ENCODE measurements at regions not wholly inside any gene's neighbourhood (a gene's known extent, or its start where the extent isn't known, plus 50 kb on each side); places are given as distances from the start of the nearest gene placed in this dataset.
A peak's percentile ranks its signal among the peaks of the same experiment; 100 is the strongest.

DNA sequence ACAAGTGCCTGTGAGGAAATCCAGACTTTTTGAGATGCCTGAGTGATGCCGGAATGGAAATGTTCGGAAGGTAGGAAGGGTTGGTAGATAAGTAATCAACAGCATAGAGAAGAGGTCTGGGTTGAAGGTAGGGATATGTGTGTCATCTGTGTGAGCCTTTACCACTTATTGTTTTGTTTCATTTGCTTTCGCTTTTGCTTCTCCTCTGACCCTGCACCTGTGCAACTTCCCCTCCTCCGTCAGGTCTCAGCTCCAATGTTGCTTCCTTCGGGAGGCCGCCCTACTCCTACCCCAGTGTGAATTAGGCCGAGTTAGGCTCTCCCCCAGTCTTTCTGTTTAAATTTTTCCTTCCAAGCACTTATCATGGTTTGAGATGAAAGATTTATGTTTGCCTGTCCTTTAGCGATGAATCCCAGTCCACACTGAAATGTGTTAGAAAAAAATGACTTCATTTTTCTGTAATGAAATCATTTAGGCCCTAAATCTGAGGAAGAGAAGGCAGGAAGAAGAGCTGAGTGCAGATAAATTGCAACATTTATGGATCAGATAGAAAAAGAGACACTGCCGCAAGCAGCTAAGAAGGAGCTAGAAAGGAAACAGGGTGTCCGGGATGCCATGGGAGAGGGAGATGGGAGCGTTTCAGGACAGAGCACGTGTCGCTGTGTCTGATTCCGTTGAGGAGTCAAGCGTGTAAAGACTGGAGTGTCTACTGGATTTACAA is 139.6 kb upstream of the PELI1 start:
- no peak for DNase-seq (ENCODE audit: low read depth in 2 of 2)

DNA sequence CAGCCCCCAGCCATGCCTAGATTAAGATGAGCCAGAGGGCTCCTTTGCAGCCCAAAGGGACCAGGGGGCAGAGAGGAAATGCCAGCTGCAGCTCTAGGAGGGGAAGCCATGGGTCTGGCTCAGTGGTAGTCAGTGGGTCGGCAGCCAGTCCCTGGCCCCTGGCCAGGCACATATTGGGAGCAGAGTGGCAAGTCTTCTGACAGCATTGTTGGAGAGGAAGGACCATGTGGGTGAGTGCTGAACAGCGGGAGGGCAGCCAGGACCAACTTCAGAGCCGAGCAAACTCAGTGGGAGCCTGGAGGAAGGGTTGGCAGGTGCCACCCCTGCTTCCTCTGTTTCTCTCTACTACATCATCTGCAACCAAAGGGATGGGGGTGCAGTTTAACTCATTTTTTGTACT is 140.5 kb upstream of the PELI1 start:
- no peak for DNase-seq (ENCODE audit: low read depth in 2 of 2)

DNA sequence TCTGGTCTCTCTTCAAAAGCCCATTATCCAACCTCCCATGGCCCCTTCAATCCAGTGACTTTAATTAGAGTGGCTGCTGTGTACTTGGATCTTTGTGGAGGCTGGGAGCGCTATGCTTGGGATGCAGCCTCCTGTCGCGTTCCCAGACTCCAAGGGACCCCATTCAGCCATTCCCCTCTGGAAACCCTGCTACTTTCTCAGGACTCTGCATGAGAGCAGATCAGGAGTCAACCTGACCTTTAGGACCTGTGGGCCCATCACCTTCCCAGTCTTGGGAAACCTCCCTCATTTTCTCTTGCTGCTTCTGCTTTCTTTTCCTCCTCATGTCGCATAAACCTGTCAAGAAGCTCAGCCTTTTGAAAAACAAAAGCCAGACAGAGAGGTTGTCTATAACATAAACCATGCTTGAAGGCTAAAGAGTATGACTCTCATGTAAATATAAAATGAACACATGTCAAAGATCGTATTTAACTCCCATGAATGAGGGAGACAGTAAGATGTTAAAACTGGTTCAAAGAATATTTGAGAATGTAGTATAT is 143.1 kb upstream of the PELI1 start:
- DNase-seq (ENCODE audit: low read depth in 2 of 2), result no peak

DNA sequence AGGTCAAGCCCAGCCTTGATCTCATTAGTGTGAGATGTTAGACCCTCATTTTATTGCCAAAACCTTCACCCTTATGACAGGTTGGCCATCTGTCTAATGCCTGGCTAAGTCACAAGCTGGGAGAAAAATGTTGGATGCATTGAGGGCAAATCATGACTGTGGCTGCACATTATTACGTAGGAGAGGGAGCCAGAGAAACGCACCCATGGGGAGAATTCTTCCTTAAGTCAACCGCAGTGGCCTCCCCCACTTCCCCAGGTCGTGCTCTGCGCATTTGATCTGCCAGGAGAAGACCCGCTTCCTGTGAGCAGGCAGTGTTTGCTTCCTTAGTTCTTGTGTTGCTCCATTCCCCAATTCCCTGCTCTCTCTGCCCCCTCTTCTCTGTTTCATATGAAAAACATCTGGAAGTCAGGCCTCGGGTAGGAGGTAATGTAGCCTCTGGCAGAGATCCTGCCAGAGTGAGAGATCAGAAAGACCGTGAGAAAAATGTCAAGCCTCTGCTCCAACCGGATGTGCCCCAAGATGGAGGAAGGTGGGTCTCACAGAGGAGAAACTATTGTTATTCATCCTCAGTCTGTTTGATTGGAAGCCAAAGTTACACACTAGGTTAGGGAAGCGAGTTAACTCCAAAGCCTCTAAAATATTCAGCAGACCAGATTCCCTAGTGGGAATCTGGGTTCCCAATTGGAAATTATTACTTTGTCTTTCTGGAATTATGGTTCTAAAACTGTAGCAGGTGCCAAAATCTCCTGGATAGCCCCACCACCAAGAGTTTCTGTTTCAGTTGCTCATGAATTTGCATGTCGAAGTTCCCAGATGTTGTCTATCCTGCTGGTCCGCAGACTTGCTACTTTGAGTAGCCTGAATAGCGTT is 144.3 kb upstream of the PELI1 start:
- no peak for DNase-seq (ENCODE audit: low read depth in 2 of 2)

DNA sequence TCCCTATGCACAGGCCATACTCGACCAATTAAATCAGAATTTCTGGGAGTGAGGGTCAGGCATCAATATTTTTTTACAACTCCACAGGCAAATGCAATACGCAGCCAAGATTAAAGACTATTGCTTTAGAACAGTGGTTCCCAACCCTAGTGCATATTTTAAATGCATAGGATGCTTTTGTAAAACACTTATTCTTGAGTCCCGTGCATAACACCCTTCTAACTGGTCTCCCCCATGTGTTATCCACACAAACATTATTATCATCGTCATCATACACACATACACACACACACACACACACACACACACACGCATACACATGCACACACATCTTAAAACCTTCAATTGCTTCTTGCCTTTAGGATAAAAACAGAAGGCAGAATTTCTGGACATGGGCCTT is 145.0 kb upstream of the PELI1 start:
- no peak for DNase-seq (ENCODE audit: low read depth in 2 of 2)

DNA sequence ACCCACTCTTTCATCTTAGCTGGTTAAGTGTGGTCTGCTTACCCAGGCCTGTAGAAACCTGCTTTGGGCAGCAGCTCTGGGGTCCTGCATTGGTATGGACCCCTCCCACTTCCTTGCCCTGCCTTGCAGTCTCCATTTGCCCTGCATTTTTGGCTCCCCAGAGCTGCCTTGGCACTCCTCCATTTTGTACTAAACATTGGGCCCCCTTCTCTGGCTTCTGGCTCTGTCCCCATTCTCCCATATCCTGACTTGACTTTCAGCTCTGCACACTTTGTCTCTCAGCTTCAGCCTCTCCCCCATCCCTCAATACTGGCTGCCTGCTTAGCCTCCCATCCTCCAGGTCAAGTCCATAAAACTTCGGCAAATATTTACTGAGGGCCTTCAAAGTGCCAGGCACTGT is 145.5 kb upstream of the PELI1 start:
- no peak for DNase-seq (ENCODE audit: low read depth in 2 of 2)

DNA sequence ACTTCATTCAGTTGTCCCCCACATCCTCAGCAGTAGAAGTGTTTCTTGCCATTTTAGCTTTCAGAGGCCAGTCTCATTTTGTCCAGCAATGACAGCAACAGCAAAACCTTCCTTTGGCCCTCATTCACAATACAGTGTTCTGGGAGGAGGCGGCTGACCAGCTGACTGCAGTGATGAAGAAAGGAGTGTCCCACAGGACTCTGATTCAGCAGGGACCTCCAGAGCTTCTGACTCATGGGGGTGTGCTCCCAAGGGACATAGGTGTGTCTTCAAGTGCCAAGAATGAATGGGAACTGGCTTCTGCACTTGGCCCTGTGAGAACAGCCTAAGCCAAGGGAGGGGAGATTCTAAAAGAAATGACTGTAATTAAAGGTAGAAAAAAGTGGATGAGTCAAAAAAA is 147.0 kb upstream of the PELI1 start:
- no peak for DNase-seq (ENCODE audit: low read depth in 2 of 2)

DNA sequence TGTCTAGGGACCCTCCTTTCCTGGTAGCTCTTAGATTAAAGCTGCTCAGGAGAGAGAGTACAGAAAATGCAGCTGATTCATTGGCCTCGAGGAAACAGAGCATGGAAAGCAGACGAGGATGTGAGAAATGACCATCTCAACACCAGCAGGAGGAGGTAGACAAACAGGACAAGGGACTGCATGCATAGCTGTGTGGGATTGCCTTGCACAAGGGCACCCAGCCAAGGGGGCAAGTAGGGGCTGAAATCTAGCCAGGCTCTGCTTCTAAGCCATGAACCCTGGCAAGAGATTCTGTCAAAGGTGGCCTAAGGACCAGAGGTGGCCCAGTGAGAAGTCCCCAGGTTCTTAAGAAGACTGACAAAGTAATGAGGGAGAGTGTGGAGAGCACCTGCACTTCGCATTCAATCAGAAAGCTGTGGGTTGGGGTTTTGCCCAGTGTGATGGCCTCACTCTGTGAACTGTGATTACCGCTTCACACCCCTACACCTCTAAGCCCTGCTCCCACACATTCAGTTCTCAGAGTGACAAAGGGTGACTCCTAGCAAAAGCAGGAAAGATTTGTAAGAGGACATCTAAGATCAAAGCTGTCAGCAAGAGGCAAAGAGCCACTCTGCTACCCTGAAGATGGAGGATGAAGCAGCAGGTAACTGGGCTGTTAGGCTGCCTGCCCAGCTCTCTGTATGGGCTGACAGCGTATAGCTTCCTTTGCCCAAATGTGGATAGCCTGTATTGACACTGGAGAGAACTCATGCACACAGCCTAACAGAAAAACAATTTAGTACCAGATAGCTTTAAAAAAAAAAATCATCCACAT is 151.3 kb upstream of the PELI1 start:
- peak in 1 of 2 experiments; percentile 20 for DNase-seq (ENCODE audit: low read depth in 2 of 2)

DNA sequence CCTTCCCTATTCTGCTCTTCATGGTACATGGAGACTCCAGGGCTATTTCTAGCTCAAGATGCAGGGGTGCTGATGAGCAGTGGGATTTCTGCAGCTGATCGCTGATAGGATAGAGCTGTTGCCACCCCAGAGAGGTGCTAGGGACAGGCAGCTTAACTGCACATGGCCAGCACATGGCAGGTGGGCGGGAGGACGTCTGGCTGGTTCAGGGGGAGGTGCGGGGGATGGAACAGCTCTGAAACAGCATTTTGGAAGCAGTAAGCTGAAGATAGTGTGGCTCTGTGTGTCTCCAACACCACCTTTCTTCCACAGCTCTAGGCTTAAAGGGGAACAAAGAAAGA is 151.9 kb upstream of the PELI1 start:
- DNase-seq (ENCODE audit: low read depth in 2 of 2), result no peak

DNA sequence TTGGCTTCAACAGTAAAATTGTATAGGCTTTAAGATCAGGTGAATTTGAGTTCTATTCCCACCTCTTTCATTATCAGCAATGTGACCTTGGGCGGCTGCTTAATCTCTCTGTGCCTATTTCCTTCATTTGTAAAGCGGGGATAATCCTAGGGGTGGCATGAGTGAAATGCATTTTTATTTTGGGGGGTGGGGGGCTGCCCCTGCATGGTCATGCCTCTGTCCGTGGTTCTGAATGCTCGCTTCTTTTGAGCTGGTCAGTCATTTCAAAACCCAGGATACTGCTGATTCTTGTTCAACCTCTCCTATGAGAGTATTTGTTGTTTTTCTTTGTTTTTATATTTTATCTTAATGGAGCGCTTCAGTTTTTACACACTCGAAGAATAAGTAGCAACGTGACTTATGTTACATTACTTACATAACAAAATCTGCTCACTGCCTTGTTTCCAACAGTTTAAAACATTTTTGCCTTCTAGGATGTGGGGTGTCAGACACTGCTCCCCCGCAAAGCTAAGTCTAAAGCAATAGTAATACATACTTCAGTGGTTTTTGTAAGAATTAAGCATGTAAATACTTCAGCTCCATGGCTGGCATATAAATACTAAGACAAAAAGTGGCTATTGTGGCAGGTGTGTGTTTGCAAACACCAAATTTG is 152.6 kb upstream of the PELI1 start:
- DNase-seq (ENCODE audit: low read depth in 2 of 2), result no peak

DNA sequence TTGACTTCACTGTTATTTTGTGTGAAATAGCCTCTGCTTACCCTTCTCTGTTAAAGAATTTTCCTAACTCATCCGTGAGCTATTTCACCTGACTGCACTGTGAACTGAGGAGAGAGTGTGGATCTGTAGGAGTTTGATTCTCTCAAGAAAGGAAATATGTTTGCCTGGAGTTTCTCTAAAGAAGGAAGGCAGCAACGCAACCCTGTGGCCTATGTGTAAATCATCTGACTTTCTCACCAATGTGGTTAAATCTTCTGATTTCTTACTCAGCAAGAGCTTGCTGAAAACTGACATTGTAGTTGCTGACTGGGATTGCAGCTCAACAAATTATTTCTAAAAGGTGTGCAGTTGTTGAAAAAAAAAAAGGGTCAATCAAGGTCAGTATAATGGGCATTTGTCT is 153.9 kb upstream of the PELI1 start:
- no peak for DNase-seq (ENCODE audit: low read depth in 2 of 2)

DNA sequence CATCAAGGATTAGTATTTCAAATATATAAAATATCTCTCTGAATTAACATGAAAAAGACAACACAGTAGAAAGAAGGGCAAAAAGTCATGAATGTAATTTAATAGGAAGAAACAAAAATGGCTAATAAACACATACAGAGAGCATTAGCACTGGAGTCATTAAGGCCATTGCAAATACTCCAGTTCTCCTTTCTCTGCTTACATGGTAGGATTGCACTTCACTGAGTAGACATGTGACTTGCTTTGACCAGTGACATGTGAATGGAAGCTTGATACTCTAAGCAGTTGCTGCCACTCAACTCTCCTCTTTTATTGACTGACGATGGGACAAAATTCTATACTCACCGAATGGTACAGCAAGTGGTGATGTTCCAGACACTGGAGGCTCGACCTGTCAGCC is 153.9 kb upstream of the LGALSL start:
- no peak for DNase-seq (ENCODE audit: low read depth in 2 of 2)

DNA sequence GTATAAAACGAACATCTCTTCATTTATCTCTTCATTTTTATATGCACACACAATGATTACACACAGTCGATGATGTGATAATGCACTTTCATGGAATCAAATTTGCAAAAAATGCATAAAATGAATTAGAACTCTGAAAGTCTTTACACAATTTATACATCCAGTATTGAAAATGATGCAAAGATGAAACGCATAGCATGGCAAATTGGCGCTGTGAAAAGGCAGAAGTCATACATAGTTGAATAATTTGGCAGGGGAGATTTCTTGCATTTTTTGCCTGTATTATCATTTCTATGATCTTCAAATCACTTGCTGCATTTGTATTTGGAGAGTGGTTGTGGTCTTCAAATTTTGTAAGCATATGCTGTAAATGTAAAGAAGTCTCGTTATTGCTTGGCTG is 150.7 kb upstream of the LGALSL start:
- DNase-seq (ENCODE audit: low read depth in 2 of 2), result no peak

DNA sequence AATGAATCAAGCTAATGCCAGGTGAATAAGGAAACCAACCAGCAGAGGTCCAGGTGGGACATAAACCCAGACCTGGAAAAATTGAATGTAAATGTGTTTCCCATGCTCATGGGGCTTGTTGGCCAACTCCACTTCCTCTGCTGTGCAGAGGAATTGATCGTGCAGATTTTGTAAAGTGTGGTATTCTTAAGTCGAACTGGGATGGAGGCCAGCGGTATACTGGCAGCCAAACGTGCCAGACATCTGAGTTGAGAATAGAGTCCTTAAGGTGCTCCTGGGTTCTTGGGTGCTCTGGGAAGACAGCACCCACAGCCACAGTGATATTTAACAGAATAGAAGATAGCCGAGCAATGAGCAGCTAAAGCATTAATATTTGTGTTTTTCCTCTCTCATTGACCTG is 146.5 kb upstream of the LGALSL start:
- no peak for DNase-seq (ENCODE audit: low read depth in 2 of 2)

DNA sequence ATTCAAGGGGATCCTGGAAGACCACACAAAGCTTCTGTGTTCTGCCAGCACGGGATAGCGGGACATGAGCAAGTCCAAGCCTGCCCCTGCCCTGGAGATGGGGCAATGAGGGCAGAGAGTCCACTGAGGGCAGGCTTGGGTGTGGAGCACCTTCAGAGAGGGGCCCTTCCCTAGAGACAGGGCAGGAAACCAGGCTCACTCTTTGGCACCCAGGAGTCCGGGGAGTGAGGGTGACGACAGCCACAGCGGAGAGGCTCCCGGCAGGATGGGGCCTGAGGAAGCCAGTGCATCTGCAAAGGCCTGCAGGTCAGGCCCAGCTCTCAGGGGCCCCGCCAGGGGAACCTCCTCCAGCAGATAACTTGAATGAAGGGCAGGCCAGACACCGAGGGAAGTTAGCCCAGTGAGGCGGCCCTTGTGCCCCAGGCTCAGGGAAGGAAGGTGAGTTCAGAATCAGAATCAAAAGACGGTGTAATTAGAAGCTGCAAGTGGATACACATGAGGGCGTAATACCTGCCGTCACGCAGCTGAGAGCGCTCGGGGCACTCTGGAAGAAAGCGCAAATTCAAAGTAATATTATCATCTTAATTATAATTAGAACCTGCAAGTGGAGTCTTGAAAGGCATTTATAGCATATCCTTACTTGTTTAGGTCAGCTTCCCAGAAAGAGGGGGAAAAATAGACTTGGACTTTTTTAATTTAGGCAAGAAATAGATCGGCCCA is 142.6 kb upstream of the LGALSL start:
- no peak for DNase-seq (ENCODE audit: low read depth in 2 of 2)

DNA sequence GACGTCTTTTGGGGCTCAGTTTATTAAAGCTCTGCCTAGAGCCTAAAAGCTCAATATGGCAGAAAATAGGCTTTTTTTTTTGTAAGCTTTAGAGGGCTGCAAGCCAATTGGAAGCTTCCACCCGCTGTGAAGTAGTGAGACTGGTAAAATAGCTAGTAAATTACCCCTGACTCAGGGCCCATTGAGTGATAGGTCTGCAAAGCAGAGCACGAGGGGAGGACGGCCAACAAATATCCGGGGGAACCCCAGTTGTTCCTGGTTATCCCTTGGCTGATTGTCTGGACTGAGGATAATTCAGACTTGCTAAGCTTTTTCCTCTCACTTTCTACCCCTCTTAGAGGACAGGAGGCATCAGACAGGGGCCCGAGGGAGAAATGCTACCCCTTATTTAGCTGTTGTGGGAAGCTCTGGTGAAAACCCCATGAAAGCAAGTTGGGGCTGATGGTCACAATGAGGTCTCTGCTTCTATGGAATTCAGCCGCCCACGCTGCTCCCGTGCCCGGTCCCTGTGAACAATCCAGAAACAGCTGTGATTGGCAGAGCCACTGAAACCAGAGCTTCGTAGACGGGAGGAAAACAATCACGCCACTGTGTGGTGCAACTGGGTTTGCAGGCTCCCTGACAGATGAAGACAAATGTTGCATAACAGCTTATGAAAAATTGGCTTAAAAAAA is 141.9 kb upstream of the LGALSL start:
- DNase-seq (ENCODE audit: low read depth in 2 of 2), result no peak

DNA sequence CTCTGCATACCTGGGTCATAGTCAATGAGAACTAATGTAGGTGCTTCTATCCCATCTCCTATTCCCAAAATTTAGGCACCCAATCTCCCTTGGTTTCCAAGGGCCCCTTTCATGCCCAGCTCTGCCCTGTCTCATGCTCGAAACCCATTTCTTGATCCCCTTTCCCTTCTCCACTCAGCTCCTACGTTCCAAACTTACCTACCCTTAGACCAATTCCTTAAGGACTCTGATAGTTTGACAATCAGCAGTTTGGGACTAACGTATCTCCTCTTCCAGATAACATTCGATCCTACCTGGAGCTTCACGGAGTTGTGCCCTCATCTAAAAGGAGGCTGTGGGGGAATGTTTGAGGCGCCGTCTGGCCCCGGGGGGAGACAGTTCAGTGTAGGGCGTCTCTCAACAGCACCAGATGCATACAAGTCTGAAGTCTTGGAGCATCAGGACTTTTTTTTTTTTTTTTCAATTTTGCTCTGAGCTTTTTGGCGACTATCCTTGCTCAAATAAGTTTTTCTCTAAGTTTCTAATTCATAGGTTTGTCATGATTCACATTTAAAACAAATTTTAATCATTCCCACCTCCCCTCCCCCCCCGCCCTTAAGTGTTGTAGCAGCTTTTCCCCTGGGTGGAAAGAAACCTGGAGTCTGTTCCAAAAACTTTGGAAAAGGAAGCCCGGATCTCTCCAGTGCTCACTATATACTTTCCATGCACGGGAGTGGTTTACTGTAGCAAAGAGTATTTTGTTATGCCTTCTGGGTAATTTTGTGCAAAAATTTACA is 141.2 kb upstream of the LGALSL start:
- no peak for DNase-seq (ENCODE audit: low read depth in 2 of 2)

DNA sequence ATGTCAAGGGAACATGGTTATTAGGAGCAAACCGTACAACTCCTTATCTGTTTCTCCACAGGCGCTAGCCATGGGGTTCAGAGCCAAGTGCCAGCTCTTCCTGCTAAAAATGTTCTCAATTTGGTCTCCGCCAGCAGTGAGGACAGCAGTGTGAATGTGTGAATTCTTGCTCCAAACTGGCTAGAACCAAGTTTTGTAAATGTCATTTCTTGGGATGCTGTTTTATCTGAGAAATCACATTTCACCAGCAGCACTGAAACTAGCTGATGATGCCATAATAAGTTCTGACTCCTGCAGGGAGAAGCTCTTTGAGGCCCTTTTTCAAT is 140.6 kb upstream of the LGALSL start:
- DNase-seq (ENCODE audit: low read depth in 2 of 2), result no peak

DNA sequence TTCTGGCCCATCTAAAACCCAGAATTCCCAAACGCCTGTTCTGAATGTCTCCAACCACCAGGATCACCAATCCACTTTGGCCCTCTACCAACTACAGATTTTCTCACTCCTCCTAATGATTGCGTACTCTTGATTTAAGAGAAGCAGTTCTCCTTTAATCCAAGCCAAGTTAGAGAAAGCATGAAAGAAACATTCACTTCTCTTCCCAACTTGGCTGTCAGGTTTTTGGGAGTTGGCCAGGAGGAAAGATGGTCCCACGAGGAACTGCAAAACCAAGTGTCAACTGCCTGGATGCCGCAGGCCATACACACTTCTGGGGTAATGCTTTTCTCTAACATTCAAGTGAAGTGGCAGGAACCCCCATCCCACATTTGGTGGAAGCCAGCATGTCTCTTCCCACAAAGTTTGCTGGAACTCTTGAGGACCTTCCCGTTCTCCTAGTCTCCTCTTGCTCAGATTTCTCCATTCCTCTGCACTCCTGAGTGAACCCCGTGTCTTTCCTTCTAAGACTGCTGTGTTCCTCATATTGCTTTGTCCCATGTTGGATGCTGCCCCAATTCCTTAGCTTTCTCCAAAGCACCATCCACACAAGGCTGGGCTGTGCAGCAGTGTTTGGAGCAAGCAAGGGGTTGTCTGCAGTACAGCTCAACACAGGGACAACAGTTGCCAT is 138.5 kb upstream of the LGALSL start:
- no peak for DNase-seq (ENCODE audit: low read depth in 2 of 2)
